Breast epithelium (tissue), 3 donors: ENCODE measurements at regions not wholly inside any gene's neighbourhood (a gene's known extent, or its start where the extent isn't known, plus 50 kb on each side); places are given as distances from the start of the nearest gene placed in this dataset.
A peak's percentile ranks its signal among the peaks of the same experiment; 100 is the strongest.

Experiments
- CTCF ChIP-seq, 3 donors: fragments of 450-650 bp; IDR thresholded peaks; one replicate each; pipeline ENCODE4 v1.5.1; 2016 to 2017; ENCODE audit warnings: antibody characterized with exemption in 3 of 3, mild to moderate bottlenecking in 3 of 3, moderate library complexity in 3 of 3
- POLR2A ChIP-seq: fragments of 450-650 bp; IDR thresholded peaks from one replicate; pipeline ENCODE4 v1.6.1; 2016; ENCODE audit warnings: antibody characterized with exemption, mild to moderate bottlenecking, moderate library complexity
- POLR2AphosphoS5 ChIP-seq, 3 donors: sonication (generic); formaldehyde crosslinking; IDR thresholded peaks; one replicate each; pipeline ENCODE4 v1.6.1; 2017; ENCODE audit warnings: antibody characterized with exemption in 3 of 3

- TF ChIP-seq POLR2AphosphoS5 (IDR thresholded peaks at IDR 0.05), result no peak
- peak in 2 of 3 donors; percentile 49 to 55 for TF ChIP-seq CTCF (IDR thresholded peaks at IDR 0.05)
- TF ChIP-seq POLR2A, result no peak
These were observed 113.7 kb downstream of the RFC3 start for GRCh38 chr13:33931397-33932311.
